ENCODE measurements at regions not wholly inside any gene's neighbourhood (a gene's known extent, or its start where the extent isn't known, plus 50 kb on each side); places are given as distances from the start of the nearest gene placed in this dataset.

GRCh38 chr1:71147637-71148360 is 67.0 kb upstream of the ZRANB2 start:
- TF ChIP-seq CTCF (IDR thresholded peaks at IDR 0.05; ENCODE audit: borderline replicate concordance, insufficient read depth, low read depth, low read length): no peak
- H3K4me3 ChIP-seq (ENCODE audit: low read depth, low read length): no peak overlapping the region

GRCh38 chr1:71135571-71135970 is 54.7 kb upstream of the ZRANB2 start:
- TF ChIP-seq CTCF (IDR thresholded peaks at IDR 0.05; ENCODE audit: borderline replicate concordance, insufficient read depth, low read depth, low read length): no peak
- no peak overlapping the region for H3K4me3 ChIP-seq (ENCODE audit: low read depth, low read length)

All from GM12875 (cell line).